AG09319 (cell line): ENCODE measurements at regions not wholly inside any gene's neighbourhood (a gene's known extent, or its start where the extent isn't known, plus 50 kb on each side); places are given as distances from the start of the nearest gene placed in this dataset.

Experiments
- DNase-seq: peaks from one replicate; pipeline ENCODE4 v3.0.0-alpha.2; 2010; ENCODE audit warnings: low read depth; ENCODE audit errors: extremely low read depth
- TF ChIP-seq, protein P1 (sequence below): IDR thresholded peaks from 2 replicates; pipeline ENCODE4 v1.5.1; 2011; ENCODE audit warnings: low read depth, mild to moderate bottlenecking, inconsistent platforms, low read length, moderate library complexity

DNA sequence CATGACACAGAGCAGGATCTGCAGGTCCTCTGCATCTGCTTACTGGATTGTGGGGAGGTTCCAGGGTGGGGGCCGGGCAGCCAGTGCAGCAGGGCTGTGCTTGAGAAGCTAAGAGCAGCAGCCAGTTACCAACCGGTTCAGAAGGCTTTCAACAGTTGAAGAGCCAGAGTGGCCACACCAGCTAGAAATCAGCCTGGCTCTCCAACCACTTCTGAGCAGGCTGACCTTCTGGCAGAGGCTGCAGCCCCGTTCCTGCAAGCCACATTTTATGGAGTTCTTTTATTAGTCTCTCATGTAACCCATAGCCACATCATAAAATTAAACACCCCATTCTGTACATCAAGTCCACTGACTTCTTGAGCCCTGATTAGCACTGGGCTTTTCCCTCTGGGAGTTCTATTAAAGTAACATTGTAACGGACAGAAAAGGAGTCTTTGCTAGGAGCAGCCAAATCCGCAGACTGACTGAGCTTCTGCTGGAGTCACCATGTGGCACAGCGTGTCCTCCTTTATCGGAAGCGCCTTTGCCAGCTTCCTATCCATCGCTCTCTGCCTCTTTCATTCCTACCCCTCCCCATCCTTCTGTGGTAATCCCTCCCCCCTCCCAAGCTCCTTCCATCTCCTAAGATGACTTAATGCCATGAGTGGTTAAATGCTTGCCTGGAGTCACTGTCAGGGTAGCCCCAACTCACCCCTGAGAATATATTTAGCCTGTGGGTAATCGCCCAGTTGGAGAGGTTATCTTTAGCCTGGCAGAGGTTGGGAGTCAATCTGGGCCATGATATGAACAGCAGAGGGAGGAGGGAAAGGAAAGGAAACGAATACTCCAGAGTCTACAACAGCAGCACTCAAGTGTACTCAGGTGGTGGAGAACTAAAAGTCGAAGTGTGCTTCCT, 138.5 kb upstream of the HES1 start:
- TF ChIP-seq, protein P1, sequence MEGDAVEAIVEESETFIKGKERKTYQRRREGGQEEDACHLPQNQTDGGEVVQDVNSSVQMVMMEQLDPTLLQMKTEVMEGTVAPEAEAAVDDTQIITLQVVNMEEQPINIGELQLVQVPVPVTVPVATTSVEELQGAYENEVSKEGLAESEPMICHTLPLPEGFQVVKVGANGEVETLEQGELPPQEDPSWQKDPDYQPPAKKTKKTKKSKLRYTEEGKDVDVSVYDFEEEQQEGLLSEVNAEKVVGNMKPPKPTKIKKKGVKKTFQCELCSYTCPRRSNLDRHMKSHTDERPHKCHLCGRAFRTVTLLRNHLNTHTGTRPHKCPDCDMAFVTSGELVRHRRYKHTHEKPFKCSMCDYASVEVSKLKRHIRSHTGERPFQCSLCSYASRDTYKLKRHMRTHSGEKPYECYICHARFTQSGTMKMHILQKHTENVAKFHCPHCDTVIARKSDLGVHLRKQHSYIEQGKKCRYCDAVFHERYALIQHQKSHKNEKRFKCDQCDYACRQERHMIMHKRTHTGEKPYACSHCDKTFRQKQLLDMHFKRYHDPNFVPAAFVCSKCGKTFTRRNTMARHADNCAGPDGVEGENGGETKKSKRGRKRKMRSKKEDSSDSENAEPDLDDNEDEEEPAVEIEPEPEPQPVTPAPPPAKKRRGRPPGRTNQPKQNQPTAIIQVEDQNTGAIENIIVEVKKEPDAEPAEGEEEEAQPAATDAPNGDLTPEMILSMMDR: no peak
- DNase-seq: no peak

DNA sequence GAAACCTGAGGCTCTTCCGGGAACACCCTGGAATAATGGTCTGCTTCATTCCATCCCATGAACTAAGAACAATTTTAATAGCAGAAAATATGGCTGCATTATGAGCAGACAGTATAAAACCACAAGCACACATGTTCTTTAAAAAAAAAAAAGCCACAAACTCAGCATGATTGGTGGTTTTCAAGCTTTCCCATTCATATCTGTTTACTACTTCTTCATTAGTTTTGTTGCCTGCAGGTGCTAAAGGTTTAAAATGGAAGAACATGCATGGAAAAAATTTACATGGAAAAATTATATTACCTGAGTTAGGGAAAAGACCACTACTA, 137.9 kb upstream of the HES1 start:
- DNase-seq: no peak
- TF ChIP-seq, protein P1: no peak

DNA sequence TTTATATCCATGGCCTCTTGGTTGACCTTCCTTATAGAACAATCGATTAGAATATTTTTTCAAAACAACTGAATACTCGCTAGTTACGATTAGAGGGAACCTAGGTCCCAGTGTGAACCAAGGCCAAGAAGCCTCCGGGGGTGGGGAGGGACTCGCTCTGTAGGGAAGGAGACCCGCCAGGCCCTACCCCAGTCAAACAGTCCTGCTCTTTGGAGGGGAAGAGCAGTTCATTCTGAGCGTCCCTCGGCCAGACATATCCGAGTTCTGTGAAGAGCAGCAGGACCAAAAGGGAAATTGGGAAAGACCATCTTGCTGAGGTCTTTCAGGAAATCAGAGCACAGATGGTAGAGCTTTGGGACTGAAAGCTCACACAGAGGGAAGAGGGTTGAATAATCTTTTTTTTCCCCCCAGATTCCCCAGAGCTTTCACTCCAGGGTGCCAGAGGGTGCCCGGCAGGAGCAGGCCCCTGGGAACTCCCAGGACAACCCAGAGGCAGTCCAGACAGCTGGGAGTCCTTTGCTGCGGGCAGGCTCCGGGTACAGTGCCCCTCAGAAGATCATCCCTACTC, 137.2 kb upstream of the HES1 start:
- no peak for DNase-seq
- TF ChIP-seq, protein P1: no peak

DNA sequence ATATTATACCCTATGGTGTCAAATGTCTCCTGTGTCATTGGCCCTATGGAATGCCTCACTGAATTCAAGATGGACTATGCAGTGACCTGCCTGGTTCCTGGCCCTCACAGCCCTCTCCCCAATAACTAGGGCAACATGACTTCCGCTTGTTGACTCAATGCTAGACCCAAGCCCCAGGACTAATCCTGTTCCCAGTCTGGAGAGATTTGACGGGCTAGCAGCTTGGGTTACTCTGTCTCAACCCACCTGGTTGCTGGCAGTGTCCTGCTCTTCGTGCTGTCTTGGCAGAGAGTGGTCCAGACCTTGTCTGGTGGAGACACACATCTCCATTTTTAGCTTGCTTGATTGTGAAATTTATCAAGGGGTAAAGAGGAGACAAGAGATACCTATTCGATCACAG, 135.8 kb upstream of the HES1 start:
- TF ChIP-seq, protein P1: no peak
- no peak for DNase-seq

DNA sequence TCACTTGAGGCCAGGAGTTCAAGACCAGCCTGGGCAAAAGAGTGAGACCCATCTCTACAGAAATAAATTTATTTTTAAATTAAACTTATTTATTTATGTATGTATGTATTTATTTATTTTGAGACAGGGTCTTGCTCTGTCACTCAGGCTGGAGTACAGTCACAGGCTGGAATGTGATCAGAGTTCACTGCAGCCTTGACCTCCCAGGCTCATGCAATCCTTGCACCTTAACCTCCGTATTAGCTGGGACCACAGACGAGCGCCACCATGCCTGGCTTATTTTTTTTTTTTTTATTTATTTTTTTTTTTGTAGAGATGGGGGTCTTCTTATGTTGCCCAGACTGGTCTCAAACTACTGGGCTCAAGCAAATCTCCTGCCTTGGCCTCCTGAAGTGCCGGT, 135.2 kb upstream of the HES1 start:
- no peak for DNase-seq
- TF ChIP-seq, protein P1: no peak

DNA sequence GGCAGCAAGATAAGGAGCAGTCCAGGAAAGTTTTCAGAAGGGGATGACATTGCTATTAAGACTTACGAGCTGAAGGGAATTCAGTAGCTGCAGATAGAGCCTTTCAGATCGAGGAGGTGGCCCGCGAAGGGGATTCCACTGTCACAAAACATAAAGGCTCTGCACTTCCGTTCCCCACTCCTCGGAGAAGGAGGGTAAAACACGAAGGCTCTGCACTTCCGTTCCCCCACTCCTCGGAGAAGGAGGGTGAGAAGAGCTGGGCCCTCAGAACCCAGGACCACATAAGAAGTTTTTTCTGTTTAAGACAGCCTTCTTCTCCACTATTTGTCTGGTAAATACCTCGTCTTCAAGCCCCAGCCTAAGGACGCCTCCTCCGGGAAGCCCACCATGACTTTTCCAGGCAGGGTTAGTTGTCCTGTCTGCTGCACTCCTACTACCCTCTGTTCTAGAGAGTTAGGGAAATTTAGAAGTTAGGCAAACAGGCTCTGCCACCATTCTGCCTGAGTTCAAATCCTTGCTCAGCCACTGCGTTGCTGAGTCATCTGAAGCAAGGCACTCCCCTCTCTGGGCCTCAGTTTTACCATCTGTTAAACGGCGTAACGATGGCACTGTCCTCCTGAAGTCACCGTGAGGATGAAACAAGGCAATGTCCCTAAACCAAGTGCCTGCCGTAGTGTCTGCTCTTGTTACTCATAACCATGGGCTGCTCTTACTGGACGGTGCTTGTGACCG, 134.1 kb upstream of the HES1 start:
- DNase-seq: no peak
- TF ChIP-seq, protein P1: no peak
